HEK293 (cell line): ENCODE measurements at regions not wholly inside any gene's neighbourhood (a gene's known extent, or its start where the extent isn't known, plus 50 kb on each side); places are given as distances from the start of the nearest gene placed in this dataset.

ENCODE experiments used
- CTCF ChIA-PET: fragments of 350-600 bp; formaldehyde crosslinking; extraction: SDS; loops from one replicate; lab custom pipeline; 2021; ENCODE audit warnings: antibody characterized with exemption; lab: Yijun Ruan, JAX
- POLR2A ChIA-PET: fragments of 300-600 bp; formaldehyde crosslinking; extraction: SDS; loops from one replicate; lab custom pipeline; 2020; ENCODE audit warnings: antibody characterized with exemption, inconsistent platforms; lab: Yijun Ruan, JAX
- H3K27ac ChIP-seq: fragments of 200-500 bp; sonication (Bioruptor generic); 2 replicates; pipeline ENCODE4 v1.5.1; 2014; ENCODE audit warnings: low read depth, low read length, control low read depth, inconsistent platforms; ENCODE audit errors: extremely low read depth
- H3K36me3 ChIP-seq, 2 experiments: fragments of 200-500 bp in 1 of 2; sonication (Bioruptor generic) in 1 of 2; 1 replicate in 1 of 2; 2 replicates in 1 of 2; pipeline ENCODE4 v1.5.1; 2014 to 2017; ENCODE audit warnings: inconsistent platforms in 2 of 2, low read length in 2 of 2; ENCODE audit not compliant: control insufficient read depth in 2 of 2, insufficient read depth in 1 of 2
- H3K4me1 ChIP-seq: fragments of 200-500 bp; sonication (Bioruptor generic); 2 replicates; pipeline ENCODE4 v1.5.1; 2014; ENCODE audit warnings: mild to moderate bottlenecking, low read length, inconsistent platforms; ENCODE audit not compliant: control insufficient read depth, insufficient read depth
- H3K4me3 ChIP-seq: 2 replicates; pipeline ENCODE4 v1.5.1; 2011; ENCODE audit warnings: low read depth, mild to moderate bottlenecking, control low read depth, low read length, moderate library complexity
- H3K9me3 ChIP-seq: fragments of 200-500 bp; sonication (Bioruptor generic); 2 replicates; pipeline ENCODE4 v1.5.1; 2014; ENCODE audit warnings: low read depth, low read length, inconsistent platforms; ENCODE audit not compliant: control insufficient read depth, insufficient read depth
- GLI2 ChIP-seq: fragments of 450-650 bp; formaldehyde crosslinking; IDR thresholded peaks from 2 replicates; pipeline ENCODE4; 2017; ENCODE audit warnings: missing biosample characterization, missing genetic modification characterization, low read depth, borderline replicate concordance
- HOXA7 ChIP-seq: sonication (generic); formaldehyde crosslinking; IDR thresholded peaks from 2 replicates; pipeline ENCODE4 v1.8.1; 2022; ENCODE audit warnings: missing genetic modification reagents, borderline replicate concordance
- KLF7 ChIP-seq: fragments of 450-650 bp; formaldehyde crosslinking; IDR thresholded peaks from 2 replicates; pipeline ENCODE4 v1.5.1; 2016; ENCODE audit warnings: missing biosample characterization, missing genetic modification characterization, borderline replicate concordance
- PRDM10 ChIP-seq: fragments of 450-650 bp; formaldehyde crosslinking; IDR thresholded peaks from 2 replicates; pipeline ENCODE4 v1.5.1; 2016; ENCODE audit warnings: missing biosample characterization, missing genetic modification characterization
- SCRT2 ChIP-seq: fragments of 450-650 bp; formaldehyde crosslinking; IDR thresholded peaks from 2 replicates; pipeline ENCODE4 v1.5.1; 2016; ENCODE audit warnings: missing biosample characterization, missing genetic modification characterization
- SP2 ChIP-seq: fragments of 450-650 bp; formaldehyde crosslinking; IDR thresholded peaks from 2 replicates; pipeline ENCODE4 v1.5.1; 2016; ENCODE audit warnings: missing biosample characterization, missing genetic modification characterization
- YY1 ChIP-seq: fragments of 450-650 bp; formaldehyde crosslinking; IDR thresholded peaks from 2 replicates; pipeline ENCODE4 v1.5.1; 2018; ENCODE audit warnings: missing biosample characterization, missing genetic modification characterization
- YY2 ChIP-seq: fragments of 450-650 bp; formaldehyde crosslinking; IDR thresholded peaks from 2 replicates; pipeline ENCODE4 v1.5.1; 2016; ENCODE audit warnings: missing biosample characterization, missing genetic modification characterization
- ZEB2 ChIP-seq: fragments of 450-650 bp; formaldehyde crosslinking; IDR thresholded peaks from 2 replicates; pipeline ENCODE4 v1.5.1; 2016; ENCODE audit warnings: missing biosample characterization, missing genetic modification characterization
- ZNF174 ChIP-seq: fragments of 450-650 bp; formaldehyde crosslinking; IDR thresholded peaks from 2 replicates; pipeline ENCODE4 v1.5.0; 2017; ENCODE audit warnings: missing biosample characterization, mild to moderate bottlenecking, missing genetic modification characterization
- ZNF202 ChIP-seq: fragments of 450-650 bp; formaldehyde crosslinking; IDR thresholded peaks from 2 replicates; pipeline ENCODE4 v1.5.1; 2016; ENCODE audit warnings: missing biosample characterization, missing genetic modification characterization, borderline replicate concordance
- ZNF223 ChIP-seq: fragments of 450-650 bp; formaldehyde crosslinking; IDR thresholded peaks from 2 replicates; pipeline ENCODE4 v1.5.1; 2016; ENCODE audit warnings: missing biosample characterization, missing genetic modification characterization
- ZNF26 ChIP-seq: fragments of 450-650 bp; formaldehyde crosslinking; IDR thresholded peaks from 2 replicates; pipeline ENCODE4 v1.5.1; 2016; ENCODE audit warnings: missing biosample characterization, missing genetic modification characterization
- ZNF311 ChIP-seq: fragments of 450-650 bp; formaldehyde crosslinking; IDR thresholded peaks from 2 replicates; pipeline ENCODE4 v1.5.1; 2017; ENCODE audit warnings: missing biosample characterization, missing genetic modification characterization, borderline replicate concordance
- ZNF394 ChIP-seq: fragments of 450-650 bp; formaldehyde crosslinking; IDR thresholded peaks from 2 replicates; pipeline ENCODE4 v1.5.1; 2016; ENCODE audit warnings: missing biosample characterization, missing genetic modification characterization, mild to moderate bottlenecking, moderate library complexity, borderline replicate concordance
- ZNF423 ChIP-seq: fragments of 450-650 bp; formaldehyde crosslinking; IDR thresholded peaks from 2 replicates; pipeline ENCODE4 v1.5.1; 2016; ENCODE audit warnings: missing biosample characterization, missing genetic modification characterization
- ZNF433 ChIP-seq: fragments of 450-650 bp; formaldehyde crosslinking; IDR thresholded peaks from 2 replicates; pipeline ENCODE4 v1.5.1; 2016; ENCODE audit warnings: missing biosample characterization, missing genetic modification characterization, low read depth
- ZNF501 ChIP-seq: fragments of 450-650 bp; formaldehyde crosslinking; IDR thresholded peaks from 2 replicates; pipeline ENCODE4 v1.5.1; 2016; ENCODE audit warnings: missing biosample characterization, missing genetic modification characterization
- ZNF555 ChIP-seq: fragments of 450-650 bp; formaldehyde crosslinking; conservative IDR thresholded peaks from 2 replicates; pipeline ENCODE4 v1.5.1; 2017; ENCODE audit warnings: missing biosample characterization, mild to moderate bottlenecking, missing genetic modification characterization, inconsistent platforms
- ZNF561 ChIP-seq: fragments of 450-650 bp; IDR thresholded peaks from 2 replicates; pipeline ENCODE4 v1.5.1; 2018; ENCODE audit warnings: missing biosample characterization, missing genetic modification characterization, borderline replicate concordance
- ZNF664 ChIP-seq: fragments of 450-650 bp; formaldehyde crosslinking; IDR thresholded peaks from 2 replicates; pipeline ENCODE4 v1.5.1; 2016; ENCODE audit warnings: missing biosample characterization, missing genetic modification characterization
- ZNF701 ChIP-seq: fragments of 450-650 bp; formaldehyde crosslinking; IDR thresholded peaks from 2 replicates; pipeline ENCODE4 v1.5.1; 2016; ENCODE audit warnings: missing biosample characterization, missing genetic modification characterization
- ZNF76 ChIP-seq: fragments of 450-650 bp; formaldehyde crosslinking; IDR thresholded peaks from 2 replicates; pipeline ENCODE4; 2016; ENCODE audit warnings: low read depth, missing biosample characterization, missing genetic modification characterization, borderline replicate concordance
- ZSCAN16 ChIP-seq: fragments of 450-650 bp; formaldehyde crosslinking; IDR thresholded peaks from 2 replicates; pipeline ENCODE4 v1.5.1; 2016; ENCODE audit warnings: missing biosample characterization, missing genetic modification characterization
- TF ChIP-seq, protein P1 (sequence below): fragments of 450-650 bp; formaldehyde crosslinking; IDR thresholded peaks from 2 replicates; pipeline ENCODE4 v1.5.1; 2017; ENCODE audit warnings: missing biosample characterization, missing genetic modification characterization

DNA sequence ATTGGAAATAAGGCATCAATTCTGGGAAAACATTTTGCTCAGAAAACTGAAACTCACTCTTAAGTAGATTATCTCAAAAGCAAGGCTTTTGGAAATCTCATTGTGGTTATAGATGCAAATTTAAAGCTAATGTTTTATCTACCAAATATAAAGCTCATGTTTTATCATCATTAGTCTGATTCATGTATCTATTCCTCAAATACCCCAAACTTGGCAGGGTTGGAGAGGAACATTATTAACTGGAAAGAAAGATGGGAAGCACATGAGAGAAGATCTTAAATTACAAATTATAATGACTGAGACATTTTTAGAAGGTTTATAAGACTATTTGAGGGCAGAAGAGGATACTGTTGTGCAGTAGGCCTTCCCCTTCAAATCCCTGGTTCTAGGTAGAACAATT lies 137.3 kb upstream of the TGFBR2 start:
- H3K36me3 ChIP-seq: no peaks in the 10 kb centered on the region
- H3K4me3 ChIP-seq: no peak overlapping the region
- POLR2A ChIA-PET: no interaction called here
- H3K9me3 ChIP-seq: no peaks in the 10 kb centered on the region
- no peaks in the 10 kb centered on the region for H3K4me1 ChIP-seq
- H3K27ac ChIP-seq: no peak overlapping the region
- CTCF ChIA-PET: no interaction called here
- TF ChIP-seq ZNF223: no peak
- no peak for TF ChIP-seq ZNF701 (tag by site-specific recombination)
- no peak for TF ChIP-seq ZNF174 (tag by site-specific recombination)
- TF ChIP-seq, protein P1, sequence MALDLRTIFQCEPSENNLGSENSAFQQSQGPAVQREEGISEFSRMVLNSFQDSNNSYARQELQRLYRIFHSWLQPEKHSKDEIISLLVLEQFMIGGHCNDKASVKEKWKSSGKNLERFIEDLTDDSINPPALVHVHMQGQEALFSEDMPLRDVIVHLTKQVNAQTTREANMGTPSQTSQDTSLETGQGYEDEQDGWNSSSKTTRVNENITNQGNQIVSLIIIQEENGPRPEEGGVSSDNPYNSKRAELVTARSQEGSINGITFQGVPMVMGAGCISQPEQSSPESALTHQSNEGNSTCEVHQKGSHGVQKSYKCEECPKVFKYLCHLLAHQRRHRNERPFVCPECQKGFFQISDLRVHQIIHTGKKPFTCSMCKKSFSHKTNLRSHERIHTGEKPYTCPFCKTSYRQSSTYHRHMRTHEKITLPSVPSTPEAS (tag by site-specific recombination): no peak
- no peak for TF ChIP-seq ZNF202 (tag by site-specific recombination)
- TF ChIP-seq YY1 (tag by site-specific recombination): no peak
- no peak for TF ChIP-seq ZNF664 (tag by site-specific recombination)
- no peak for TF ChIP-seq ZEB2
- TF ChIP-seq ZSCAN16 (tag by site-specific recombination): no peak
- TF ChIP-seq YY2 (tag by site-specific recombination): no peak
- no peak for TF ChIP-seq ZNF76
- TF ChIP-seq ZNF423: no peak
- no peak for TF ChIP-seq ZNF394 (tag by site-specific recombination)
- no peak for TF ChIP-seq ZNF555 (tag by site-specific recombination)
- no peak for TF ChIP-seq KLF7 (tag by site-specific recombination)
- TF ChIP-seq, all 188 proteins: peak for 0

DNA sequence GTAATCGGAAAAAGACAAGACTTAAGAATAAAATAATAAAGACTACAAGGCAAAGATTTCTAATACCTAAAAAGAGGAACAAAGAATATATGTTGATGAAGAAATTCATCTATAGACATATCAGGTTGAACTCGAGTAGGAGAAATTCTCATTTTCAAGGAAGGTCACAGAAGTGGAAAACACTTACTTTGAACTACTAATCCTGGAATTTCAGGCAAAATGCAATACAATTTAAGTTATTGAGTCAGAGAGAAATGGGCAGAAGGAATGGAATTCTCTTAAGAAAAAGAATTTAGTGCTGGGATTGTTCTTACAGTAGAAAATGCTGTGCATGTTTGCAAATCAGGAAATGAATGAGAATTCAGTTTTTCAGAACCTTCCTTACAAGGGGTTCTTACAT lies 135.9 kb upstream of the TGFBR2 start:
- POLR2A ChIA-PET: no interaction called here
- H3K4me1 ChIP-seq: no peaks in the 10 kb centered on the region
- no peaks in the 10 kb centered on the region for H3K36me3 ChIP-seq
- H3K9me3 ChIP-seq: no peaks in the 10 kb centered on the region
- CTCF ChIA-PET: no interaction called here
- TF ChIP-seq GLI2 (tag by site-specific recombination) (no peak), SCRT2 (tag by site-specific recombination) (no peak), ZNF26 (tag by site-specific recombination) (no peak), ZNF311 (no peak)
- TF ChIP-seq, all 188 proteins: peak for 0
- Histone ChIP-seq H3K27ac (no peak overlapping the region), H3K4me3 (no peak overlapping the region)

- no peaks in the 10 kb centered on the region for H3K4me1 ChIP-seq
- CTCF ChIA-PET: no interaction called here
- no peaks in the 10 kb centered on the region for H3K9me3 ChIP-seq
- H3K4me3 ChIP-seq: no peak overlapping the region
- POLR2A ChIA-PET: no interaction called here
- H3K36me3 ChIP-seq: no peaks in the 10 kb centered on the region
- H3K27ac ChIP-seq: no peak overlapping the region
- TF ChIP-seq ZNF433 (no peak), ZNF561 (tag by site-specific recombination) (no peak), HOXA7 (no peak), ZNF701 (tag by site-specific recombination) (no peak), PRDM10 (no peak), SP2 (no peak), ZNF501 (no peak)
Observed at GRCh38 chr3:30471066-30471465, 135.3 kb upstream of the TGFBR2 start.
